Upper lobe of left lung (tissue), 6 donors: ENCODE measurements at regions not wholly inside any gene's neighbourhood (a gene's known extent, or its start where the extent isn't known, plus 50 kb on each side); places are given as distances from the start of the nearest gene placed in this dataset.

Experiments
- ATAC-seq, 2 donors: fragments of 200-7000 bp; cut with Tn5 transposase; one replicate each; pipeline ENCODE4 v1.9.1; 2022; ENCODE audit warnings: mild to moderate bottlenecking in 2 of 2, moderate library complexity in 2 of 2; ENCODE audit not compliant: low FRiP score in 2 of 2
- DNase-seq, 2 donors: peaks; one replicate each; pipeline ENCODE4 v3.0.0-alpha.2; 2019 to 2020
- H3K27ac ChIP-seq, 4 donors: fragments of 200-600 bp; sonication (generic); one replicate each; pipeline ENCODE4 v1.5.1; 2016 to 2019
- H3K27me3 ChIP-seq, 4 donors: fragments of 200-600 bp; sonication (generic); one replicate each; pipeline ENCODE4 v1.5.1; 2017 to 2019
- H3K36me3 ChIP-seq, 4 donors: fragments of 200-600 bp; sonication (generic); one replicate each; pipeline ENCODE4 v1.5.1; 2016 to 2019
- H3K4me1 ChIP-seq, 4 donors: fragments of 200-600 bp; sonication (generic); one replicate each; pipeline ENCODE4 v1.5.1; 2018 to 2019
- H3K4me3 ChIP-seq, 4 donors: fragments of 200-600 bp; sonication (generic); one replicate each; pipeline ENCODE4 v1.5.1; 2017 to 2019; ENCODE audit warnings: mild to moderate bottlenecking in 2 of 4, moderate library complexity in 1 of 4
- H3K9me3 ChIP-seq, 4 donors: fragments of 200-600 bp; sonication (generic); one replicate each; pipeline ENCODE4 v1.5.1; 2018 to 2019
- EP300 ChIP-seq, 4 donors: sonication (generic); formaldehyde crosslinking; IDR thresholded peaks; one replicate each; pipeline ENCODE4 v1.5.1; 2017; ENCODE audit warnings: antibody characterized with exemption in 4 of 4, control low read depth in 2 of 4
- POLR2A ChIP-seq, 4 donors: fragments of 450-650 bp; IDR thresholded peaks; one replicate each; pipeline ENCODE4 v1.5.1; 2016 to 2017; ENCODE audit warnings: antibody characterized with exemption in 4 of 4, mild to moderate bottlenecking in 2 of 4
- POLR2AphosphoS5 ChIP-seq, 2 donors: sonication (generic); formaldehyde crosslinking; IDR thresholded peaks; one replicate each; pipeline ENCODE4 v1.5.1; 2017; ENCODE audit warnings: antibody characterized with exemption in 2 of 2
- WGBS, 2 donors: methylation state at CpG; one replicate each; pipeline ENCODE4 v1.1.5; 2017 to 2018; 5-methylcytosine and 5-hydroxymethylcytosine counted together
- TF ChIP-seq, protein P1 (sequence below), 6 experiments: fragments of 450-650 bp in 4 of 6; fragments of 200-600 bp in 2 of 6; sonication (generic) in 2 of 6; IDR thresholded peaks; one replicate each; pipeline ENCODE4 v1.5.1; 2016 to 2019; ENCODE audit warnings: antibody characterized with exemption in 6 of 6
- donor health status: DM: no; HTN: no; CAD: no; lungs with moderate emphysema.
- donor health status: DM: no; HTN: yes; CAD: no; lungs with severe emphysema.

DNA sequence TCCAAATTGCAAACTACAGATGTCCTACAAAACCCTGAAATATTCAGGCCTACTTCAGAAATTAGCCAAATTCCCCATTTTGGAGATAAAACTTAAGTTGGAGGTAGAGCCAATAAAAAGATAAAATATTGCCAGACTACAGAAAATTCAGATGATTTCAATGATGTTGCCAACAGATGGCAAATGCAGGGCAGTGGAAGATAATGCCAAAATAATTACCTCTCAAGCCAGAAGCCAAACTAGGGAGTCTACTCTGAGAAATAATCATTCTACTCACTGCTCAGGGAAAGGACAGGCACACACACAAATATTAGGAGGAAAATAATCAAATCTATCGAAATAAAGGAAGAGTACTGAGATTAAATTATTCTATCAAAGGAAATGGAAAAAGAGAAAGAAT lies 347.5 kb upstream of the CCNG1 start:
- DNase-seq (no peak), ATAC-seq (no peak)
- Histone ChIP-seq H3K27me3 (no peaks in the 10 kb centered on the region), H3K36me3 (no peaks in the 10 kb centered on the region), H3K27ac (no peak overlapping the region), H3K4me3 (no peak overlapping the region), H3K9me3 (no peaks in the 10 kb centered on the region), H3K4me1 (no peaks in the 10 kb centered on the region)
- WGBS, 2 donors, result 78 to 83% methylated on average over 1 of the region's 1 CpG
- TF ChIP-seq EP300 (IDR thresholded peaks at IDR 0.05), result no peak
- TF ChIP-seq, protein P1, sequence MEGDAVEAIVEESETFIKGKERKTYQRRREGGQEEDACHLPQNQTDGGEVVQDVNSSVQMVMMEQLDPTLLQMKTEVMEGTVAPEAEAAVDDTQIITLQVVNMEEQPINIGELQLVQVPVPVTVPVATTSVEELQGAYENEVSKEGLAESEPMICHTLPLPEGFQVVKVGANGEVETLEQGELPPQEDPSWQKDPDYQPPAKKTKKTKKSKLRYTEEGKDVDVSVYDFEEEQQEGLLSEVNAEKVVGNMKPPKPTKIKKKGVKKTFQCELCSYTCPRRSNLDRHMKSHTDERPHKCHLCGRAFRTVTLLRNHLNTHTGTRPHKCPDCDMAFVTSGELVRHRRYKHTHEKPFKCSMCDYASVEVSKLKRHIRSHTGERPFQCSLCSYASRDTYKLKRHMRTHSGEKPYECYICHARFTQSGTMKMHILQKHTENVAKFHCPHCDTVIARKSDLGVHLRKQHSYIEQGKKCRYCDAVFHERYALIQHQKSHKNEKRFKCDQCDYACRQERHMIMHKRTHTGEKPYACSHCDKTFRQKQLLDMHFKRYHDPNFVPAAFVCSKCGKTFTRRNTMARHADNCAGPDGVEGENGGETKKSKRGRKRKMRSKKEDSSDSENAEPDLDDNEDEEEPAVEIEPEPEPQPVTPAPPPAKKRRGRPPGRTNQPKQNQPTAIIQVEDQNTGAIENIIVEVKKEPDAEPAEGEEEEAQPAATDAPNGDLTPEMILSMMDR (IDR thresholded peaks at IDR 0.05), result no peak
- no peak for TF ChIP-seq POLR2A (IDR thresholded peaks at IDR 0.05)
- TF ChIP-seq POLR2AphosphoS5 (IDR thresholded peaks at IDR 0.05), result no peak

- TF ChIP-seq EP300 (IDR thresholded peaks at IDR 0.05), result no peak
- TF ChIP-seq POLR2AphosphoS5 (IDR thresholded peaks at IDR 0.05), result no peak
- TF ChIP-seq POLR2A (IDR thresholded peaks at IDR 0.05), result no peak
- TF ChIP-seq, protein P1 (IDR thresholded peaks at IDR 0.05), result no peak
- DNase-seq (no peak), ATAC-seq (no peak)
- H3K4me1 ChIP-seq, result no peaks in the 10 kb centered on the region
- no peak overlapping the region for H3K27ac ChIP-seq
- no peaks in the 10 kb centered on the region for H3K27me3 ChIP-seq
- no peaks in the 10 kb centered on the region for H3K36me3 ChIP-seq
- 47% methylated on average over 8 of the region's 8 CpGs for WGBS, 2 donors
- no peaks in the 10 kb centered on the region for H3K9me3 ChIP-seq
- no peak overlapping the region for H3K4me3 ChIP-seq
Measured at GRCh38 chr5:163094492-163095180, 342.8 kb upstream of the CCNG1 start.

DNA sequence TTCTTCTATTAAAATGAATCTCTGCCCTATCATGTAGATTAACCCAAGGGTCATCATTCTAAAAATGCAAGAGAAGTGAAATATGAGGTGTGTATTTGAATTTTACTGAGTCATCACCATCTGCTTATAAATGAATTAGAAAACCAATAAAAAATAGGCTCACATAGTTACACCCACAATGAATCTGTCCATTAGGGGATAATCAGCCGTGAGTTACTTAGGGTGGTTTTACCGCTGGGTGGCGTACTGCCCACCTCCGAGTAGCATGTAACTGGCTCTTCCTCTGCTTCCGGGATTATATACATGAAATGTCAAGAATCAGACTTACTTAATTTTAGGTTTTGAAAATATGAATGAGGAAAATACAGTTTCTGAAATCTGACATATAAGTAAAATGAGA lies 332.9 kb upstream of the CCNG1 start:
- Histone ChIP-seq H3K27me3 (no peaks in the 10 kb centered on the region), H3K9me3 (no peaks in the 10 kb centered on the region), H3K4me1 (no peaks in the 10 kb centered on the region), H3K36me3 (no peaks in the 10 kb centered on the region), H3K4me3 (no peak overlapping the region), H3K27ac (no peak overlapping the region)
- ATAC-seq (no peak), DNase-seq (no peak)
- WGBS, 2 donors, result 35 to 46% methylated on average over 5 of the region's 5 CpGs
- no peak for TF ChIP-seq POLR2A (IDR thresholded peaks at IDR 0.05)

- ATAC-seq, result no peak
- WGBS, 2 donors, result 65 to 89% methylated on average over 2 of the region's 2 CpGs
- Histone ChIP-seq H3K4me3 (no peak overlapping the region), H3K9me3 (no peaks in the 10 kb centered on the region), H3K36me3 (no peaks in the 10 kb centered on the region), H3K4me1 (no peaks in the 10 kb centered on the region), H3K27ac (no peak overlapping the region), H3K27me3 (no peaks in the 10 kb centered on the region)
- TF ChIP-seq, protein P1 (IDR thresholded peaks at IDR 0.05), result no peak
- TF ChIP-seq POLR2A (IDR thresholded peaks at IDR 0.05) (no peak), POLR2AphosphoS5 (IDR thresholded peaks at IDR 0.05) (no peak), EP300 (IDR thresholded peaks at IDR 0.05) (no peak)
- no peak for DNase-seq
Measured at GRCh38 chr5:163105456-163105855, 331.9 kb upstream of the CCNG1 start.

GRCh38 chr5:163106098-163106497 lies 331.3 kb upstream of the CCNG1 start:
- H3K36me3 ChIP-seq, result no peaks in the 10 kb centered on the region
- H3K4me1 ChIP-seq, result no peaks in the 10 kb centered on the region
- no peak overlapping the region for H3K4me3 ChIP-seq
- TF ChIP-seq, protein P1 (IDR thresholded peaks at IDR 0.05), result no peak
- TF ChIP-seq EP300 (IDR thresholded peaks at IDR 0.05) (no peak), POLR2A (IDR thresholded peaks at IDR 0.05) (no peak), POLR2AphosphoS5 (IDR thresholded peaks at IDR 0.05) (no peak)
- no peak for DNase-seq
- H3K27me3 ChIP-seq, result no peaks in the 10 kb centered on the region
- no peaks in the 10 kb centered on the region for H3K9me3 ChIP-seq
- H3K27ac ChIP-seq, result no peak overlapping the region
- ATAC-seq, result no peak
- 77 to 79% methylated on average over 1 of the region's 1 CpG for WGBS, 2 donors
